ENCODE measurements at regions not wholly inside any gene's neighbourhood (a gene's known extent, or its start where the extent isn't known, plus 50 kb on each side); places are given as distances from the start of the nearest gene placed in this dataset.

GRCh38 chr1:213602796-213603486 is 384.8 kb upstream of the PROX1 start:
- H3K4me3 ChIP-seq (ENCODE audit: low read depth, low read length), result no peak overlapping the region
- no peak for DNase-seq (ENCODE audit: low read depth)
- no peak for TF ChIP-seq CTCF (IDR thresholded peaks at IDR 0.05; ENCODE audit: control insufficient read depth, extremely low read depth, insufficient read depth)

DNA sequence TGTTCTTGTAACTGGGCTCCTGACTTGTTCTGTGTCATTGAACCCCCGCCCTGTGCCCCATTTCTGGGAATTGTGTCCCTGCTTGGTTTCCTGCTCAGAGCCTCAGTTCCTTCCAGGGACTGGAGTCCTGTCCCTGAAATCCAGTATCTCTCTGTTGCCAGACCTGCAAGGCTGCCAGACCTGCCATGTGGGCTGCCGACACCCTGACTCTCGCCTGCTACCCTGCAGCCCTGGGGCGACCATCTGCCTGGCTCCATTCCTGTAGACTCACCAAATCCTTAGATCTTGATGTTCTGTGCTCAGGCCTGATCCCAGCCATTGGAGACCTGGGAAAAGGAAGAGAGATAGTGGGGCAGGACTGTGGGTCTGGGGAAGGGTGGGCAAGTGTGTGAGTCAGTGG is 383.3 kb upstream of the PROX1 start:
- no peak for DNase-seq (ENCODE audit: low read depth)
- TF ChIP-seq CTCF (IDR thresholded peaks at IDR 0.05; ENCODE audit: control insufficient read depth, extremely low read depth, insufficient read depth), result no peak
- H3K4me3 ChIP-seq (ENCODE audit: low read depth, low read length), result no peak overlapping the region

GRCh38 chr1:213605732-213606131 is 382.0 kb upstream of the PROX1 start:
- no peak overlapping the region for H3K4me3 ChIP-seq (ENCODE audit: low read depth, low read length)
- TF ChIP-seq CTCF (IDR thresholded peaks at IDR 0.05; ENCODE audit: control insufficient read depth, extremely low read depth, insufficient read depth), result no peak
- DNase-seq (ENCODE audit: low read depth), result no peak

- no peak overlapping the region for H3K4me3 ChIP-seq (ENCODE audit: low read depth, low read length)
- TF ChIP-seq CTCF (IDR thresholded peaks at IDR 0.05; ENCODE audit: control insufficient read depth, extremely low read depth, insufficient read depth), result no peak
- no peak for DNase-seq (ENCODE audit: low read depth)
These were observed 381.4 kb upstream of the PROX1 start for GRCh38 chr1:213606252-213606820.

DNA sequence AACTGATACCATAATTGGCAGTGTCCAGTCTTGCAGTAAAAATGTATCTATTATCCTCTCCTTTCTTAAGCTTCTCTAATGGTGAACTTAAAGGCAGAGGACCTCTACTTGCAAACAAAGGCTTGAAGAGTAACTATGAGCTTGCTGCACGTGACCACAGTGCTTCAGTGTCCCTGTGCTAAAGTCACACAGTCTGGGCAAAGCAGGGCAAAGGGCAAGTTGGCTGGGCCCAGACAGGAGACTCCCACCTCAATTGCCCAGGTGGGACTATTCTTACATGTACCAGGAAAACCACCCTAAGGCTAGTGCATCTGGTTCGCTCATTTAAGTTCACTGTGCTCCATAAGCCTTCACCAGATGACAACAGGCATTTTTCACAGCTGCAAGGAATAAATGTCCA is 374.2 kb upstream of the PROX1 start:
- no peak for DNase-seq (ENCODE audit: low read depth)
- TF ChIP-seq CTCF (IDR thresholded peaks at IDR 0.05; ENCODE audit: control insufficient read depth, extremely low read depth, insufficient read depth), result no peak
- no peak overlapping the region for H3K4me3 ChIP-seq (ENCODE audit: low read depth, low read length)

GRCh38 chr1:213615226-213615916 is 372.4 kb upstream of the PROX1 start:
- H3K4me3 ChIP-seq (ENCODE audit: low read depth, low read length), result no peak overlapping the region
- no peak for DNase-seq (ENCODE audit: low read depth)
- no peak for TF ChIP-seq CTCF (IDR thresholded peaks at IDR 0.05; ENCODE audit: control insufficient read depth, extremely low read depth, insufficient read depth)
